HG03139 (cell line): ENCODE measurements at regions not wholly inside any gene's neighbourhood (a gene's known extent, or its start where the extent isn't known, plus 50 kb on each side); places are given as distances from the start of the nearest gene placed in this dataset.
"Not testable (repeated sequence)": the region's sequence is repeated elsewhere in the genome, so short reads cannot be mapped to it uniquely, and the experiment has no call there.

Source experiments
- ATAC-seq: cut with Tn5 transposase; IDR thresholded peaks from one replicate; pipeline ENCODE4 v1.9.1; 2021; ENCODE audit not compliant: unreplicated experiment

DNA sequence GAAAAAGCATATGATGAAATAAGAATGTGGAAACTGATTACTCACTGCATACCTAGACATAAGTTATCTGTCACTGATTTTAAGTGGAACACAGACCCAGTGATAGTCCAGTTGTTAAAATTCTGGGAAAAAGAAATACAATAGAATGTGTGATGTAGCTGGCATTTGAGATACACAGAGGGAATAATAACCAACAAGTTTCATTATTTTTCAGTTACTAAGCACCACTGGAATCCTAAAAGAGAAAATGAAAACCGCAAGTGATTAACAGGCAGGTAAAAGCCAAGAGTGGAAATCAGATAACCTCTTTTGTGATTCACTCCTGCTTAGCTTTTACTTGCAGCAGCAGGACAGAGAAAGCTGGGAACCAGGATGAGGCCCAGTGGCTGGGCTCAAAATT, 994.0 kb upstream of the SEMA6A start:
- no peak for ATAC-seq

DNA sequence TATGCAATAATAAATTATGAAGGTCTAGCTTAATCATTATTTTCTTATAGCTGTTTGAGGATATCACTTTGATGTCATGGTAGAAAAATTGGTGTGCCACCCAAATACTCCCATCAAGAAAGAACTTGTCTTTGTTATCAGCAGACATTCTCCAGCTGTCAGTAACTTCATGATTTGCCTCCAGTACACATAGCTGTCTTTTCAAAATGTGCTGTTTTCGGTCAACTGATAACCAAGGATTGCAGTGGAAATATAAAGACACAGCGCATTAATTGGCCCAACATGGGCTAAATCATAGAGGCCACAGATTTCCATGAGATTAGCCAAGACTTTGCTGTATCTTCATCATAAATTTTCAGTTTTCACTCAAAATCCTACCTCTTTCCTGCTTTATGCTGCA, 993.5 kb upstream of the SEMA6A start:
- no peak for ATAC-seq

DNA sequence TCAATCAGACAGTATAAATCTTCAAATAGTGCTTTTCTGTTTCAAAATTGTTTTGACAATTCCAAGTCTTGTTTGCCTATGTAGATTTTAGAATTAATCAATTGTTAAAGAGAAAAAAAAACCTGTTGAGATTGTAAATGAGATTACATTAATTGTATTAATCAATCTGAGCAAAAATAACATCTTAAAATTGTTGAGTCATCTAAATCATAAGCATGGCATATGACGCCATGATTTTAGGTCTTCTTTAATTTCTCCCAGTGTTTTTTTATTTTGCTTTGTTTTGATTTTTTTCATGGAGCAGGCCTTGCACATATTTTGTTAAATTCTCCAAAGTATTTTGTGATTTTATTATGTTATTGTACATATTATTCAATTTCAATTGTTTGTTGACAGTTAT, 988.0 kb upstream of the SEMA6A start:
- ATAC-seq: no peak

DNA sequence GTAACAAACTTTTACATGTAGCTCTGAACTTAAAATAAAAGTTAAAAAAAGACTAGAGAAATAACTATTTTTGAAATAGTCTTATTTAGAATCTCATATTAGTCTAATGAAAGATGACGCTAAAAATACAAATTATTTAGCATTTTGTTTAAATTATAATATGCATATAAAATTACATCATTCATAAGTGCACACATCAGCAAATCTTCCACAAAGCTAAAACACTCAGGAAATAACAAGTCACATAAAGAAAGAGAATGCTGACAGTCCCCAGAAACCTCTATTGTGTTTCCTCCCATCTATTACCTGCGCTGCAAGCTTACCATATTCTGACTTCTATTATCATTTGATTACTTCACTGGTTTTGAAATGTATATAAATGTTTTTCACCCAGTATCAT, 986.9 kb upstream of the SEMA6A start:
- ATAC-seq: no peak

DNA sequence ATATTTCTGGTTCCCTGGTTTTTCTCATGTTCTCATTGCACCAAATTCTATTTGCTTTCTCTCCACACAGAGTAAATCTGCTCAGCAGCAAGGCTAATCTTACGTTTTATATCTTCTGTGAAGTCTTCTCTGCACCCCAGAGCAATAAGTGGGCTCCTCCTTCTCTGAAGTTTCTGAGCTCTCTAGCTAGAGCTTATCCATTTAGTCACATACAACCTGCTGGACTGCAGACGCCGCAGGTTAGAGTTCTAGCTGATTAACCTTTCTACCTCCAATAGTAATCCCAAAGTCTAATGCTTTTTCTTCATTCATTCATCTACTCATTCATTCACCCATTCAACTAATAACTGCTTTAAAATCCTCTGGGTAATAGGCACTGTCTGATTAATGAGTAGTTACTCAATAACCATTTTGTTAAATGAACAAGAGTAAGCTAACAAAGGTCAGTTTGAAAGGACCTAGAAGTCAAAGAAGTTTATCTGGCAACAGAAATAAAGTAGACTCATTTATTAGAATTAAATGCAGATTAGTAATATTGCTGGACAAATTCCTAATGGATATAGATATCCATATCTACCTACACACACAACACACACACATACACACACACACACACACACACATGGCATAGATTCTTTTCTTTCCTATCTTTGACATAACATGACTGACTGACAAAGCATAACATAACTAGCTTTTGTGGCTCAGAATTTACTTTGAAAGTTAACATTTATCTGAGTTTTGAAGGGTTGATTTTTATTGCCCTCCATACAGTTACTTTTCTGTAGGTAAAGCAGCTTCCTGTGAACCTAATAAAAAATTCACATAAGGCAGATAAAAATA, 984.6 kb upstream of the SEMA6A start:
- no peak for ATAC-seq

DNA sequence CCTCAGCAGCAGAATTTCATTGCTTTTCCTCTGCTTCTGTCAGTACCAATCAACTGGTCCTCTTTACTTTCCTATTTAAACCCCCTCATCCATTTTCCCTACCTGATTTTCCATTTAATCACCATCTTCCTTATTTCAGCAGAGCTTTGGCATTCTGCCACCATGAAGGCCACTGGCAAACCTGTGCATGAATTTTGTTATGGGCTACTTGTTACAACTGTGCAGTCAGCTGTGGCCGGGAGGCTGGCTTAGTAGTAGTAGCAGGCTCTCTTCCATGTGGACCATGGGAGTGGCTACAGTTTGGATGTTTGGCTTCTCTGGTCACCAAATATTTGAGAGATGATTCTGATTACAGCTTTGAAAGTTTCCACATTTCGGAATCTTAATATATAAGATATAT, 976.6 kb upstream of the SEMA6A start:
- ATAC-seq: no peak

DNA sequence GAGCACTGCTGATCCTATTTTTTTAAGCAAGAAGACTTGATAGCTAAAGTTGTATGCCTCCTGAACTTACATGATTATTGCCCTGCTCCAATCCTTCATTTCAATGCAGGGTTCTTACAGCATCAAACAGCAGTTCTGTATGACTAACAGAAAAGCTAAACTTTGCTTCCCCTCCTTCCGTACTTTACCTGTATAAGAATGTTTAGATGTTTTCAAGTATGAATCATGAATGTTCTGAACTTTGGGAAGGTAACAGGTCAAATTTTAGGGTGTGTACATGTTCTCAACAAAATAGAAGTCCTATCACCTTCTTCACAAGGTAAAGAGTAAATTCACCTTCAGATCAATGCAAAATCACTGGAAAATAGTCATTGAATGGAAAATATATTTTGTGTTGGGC, 972.6 kb upstream of the SEMA6A start:
- ATAC-seq: no peak

DNA sequence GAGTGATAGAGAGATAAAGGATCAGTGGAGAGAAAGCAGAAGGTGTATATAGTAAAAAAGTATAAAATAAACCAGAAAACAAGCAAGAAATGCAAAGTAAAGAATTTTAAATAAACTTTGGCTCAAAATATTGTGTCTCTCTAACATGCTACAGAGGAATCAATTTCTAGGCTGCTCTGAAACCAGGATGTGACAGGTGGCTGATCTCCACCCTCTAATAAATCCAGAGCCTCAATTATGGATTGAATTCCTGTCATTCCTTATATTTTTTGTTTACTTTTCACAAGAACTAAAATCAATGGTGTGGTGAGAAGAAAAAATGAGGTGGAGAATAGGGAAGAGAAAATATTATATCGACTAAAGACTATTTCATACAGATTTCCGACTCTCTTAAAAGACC, 965.1 kb upstream of the SEMA6A start:
- ATAC-seq: no peak

DNA sequence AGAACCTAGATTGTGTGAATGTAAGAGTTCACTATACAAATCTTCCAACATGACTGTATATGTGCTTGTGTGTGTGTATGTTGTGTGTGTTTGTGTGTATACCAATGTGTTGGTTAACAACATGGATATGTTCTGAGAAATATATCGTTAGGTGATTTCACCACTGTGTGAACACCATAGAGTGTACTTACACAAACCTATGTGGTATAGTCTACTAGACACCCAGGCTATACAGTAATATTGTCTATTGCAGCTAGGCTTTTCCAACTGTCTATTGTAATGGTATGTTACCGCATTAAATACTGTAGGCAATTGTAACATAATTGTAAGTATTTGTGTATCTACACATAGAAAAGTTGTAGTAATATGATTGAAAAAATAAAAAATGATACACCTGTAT, 959.2 kb upstream of the SEMA6A start:
- ATAC-seq: no peak

DNA sequence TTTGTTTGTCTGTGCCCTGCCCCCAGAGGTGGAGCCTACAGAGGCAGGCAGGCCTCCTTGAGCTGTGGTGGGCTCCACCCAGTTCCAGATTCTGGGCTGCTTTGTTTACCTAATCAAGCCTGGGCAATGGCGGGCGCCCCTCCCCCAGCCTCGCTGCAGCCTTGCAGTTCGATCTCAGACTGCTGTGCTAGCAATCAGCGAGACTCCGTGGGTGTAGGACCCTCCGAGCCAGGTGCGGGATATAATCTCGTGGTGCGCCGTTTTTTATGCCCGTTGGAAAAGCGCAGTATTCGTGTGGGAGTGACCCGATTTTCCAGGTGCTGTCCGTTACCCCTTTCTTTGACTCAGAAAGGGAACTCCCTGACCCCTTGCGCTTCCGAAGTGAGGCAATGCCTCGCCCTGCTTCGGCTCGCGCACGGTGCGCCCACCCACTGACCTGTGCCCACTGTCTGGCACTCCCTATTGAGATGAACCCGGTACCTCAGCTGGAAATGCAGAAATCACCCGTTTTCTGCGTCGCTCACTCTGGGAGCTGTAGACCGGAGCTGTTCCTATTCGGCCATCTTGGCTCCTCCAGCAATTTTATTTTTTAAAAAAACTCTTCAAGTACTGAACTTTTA, 958.5 kb upstream of the SEMA6A start:
- ATAC-seq: not testable (repeated sequence)

DNA sequence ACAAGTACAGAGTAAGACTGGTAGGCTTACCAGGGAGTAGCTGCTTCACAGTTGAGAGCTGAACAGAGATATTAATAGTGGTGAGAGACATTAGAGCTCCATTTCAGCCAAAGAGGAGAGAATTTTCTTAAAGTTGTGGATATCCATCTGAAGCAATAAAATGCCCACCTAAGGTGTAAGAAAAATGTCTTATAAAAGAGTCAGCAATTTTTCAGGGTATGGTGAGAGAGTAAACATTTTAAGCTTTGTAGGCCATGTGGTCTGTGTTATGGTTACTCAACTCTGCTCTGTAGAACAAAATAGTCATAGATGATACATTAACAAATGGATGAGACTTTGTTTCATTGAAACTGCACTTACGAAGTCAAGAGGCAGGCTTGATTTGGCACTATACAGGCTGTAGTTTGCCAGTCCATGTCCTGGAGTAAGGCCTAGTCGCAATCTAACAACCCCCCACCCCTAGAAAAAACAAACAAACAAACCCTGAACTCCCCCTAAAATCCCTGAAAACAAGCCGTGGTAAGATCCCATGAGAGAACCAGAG, 945.4 kb upstream of the SEMA6A start:
- no peak for ATAC-seq

DNA sequence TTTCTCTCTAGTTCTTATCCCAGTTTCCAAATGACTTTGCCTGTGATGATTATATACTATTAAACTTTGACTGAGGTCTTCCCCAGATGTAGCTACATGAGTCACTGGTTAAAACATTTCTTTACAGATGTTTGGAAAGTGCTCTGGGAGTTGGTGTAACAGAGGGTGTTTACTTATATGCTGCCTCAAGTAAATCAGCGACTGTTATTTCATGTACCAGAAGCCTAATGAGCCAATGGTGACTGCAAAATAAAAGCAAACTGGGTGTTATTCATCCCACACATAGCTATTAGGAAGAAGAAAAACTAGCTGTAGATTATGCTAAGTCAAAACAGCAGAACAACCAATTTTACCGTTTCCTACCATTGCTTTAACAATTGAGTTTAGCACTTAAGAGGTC, 929.7 kb upstream of the SEMA6A start:
- ATAC-seq: no peak

DNA sequence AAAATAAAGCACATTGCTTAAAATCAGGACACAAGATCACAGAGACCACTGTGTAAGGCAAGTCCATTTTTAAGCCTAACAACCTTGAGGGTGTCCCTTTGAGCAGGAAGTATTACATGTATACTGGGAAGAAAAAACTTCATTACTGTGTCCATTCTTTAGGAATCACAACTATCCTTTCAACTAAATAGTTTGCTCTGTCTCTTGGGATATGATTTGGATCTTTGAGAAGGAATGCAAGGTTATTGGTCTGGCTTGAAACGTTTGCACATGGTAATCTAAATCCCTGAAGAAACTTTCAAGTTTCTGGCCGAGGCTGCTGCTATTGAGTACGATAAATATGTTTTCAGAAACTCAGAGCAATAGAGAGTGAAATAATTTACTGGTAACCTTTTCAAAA, 923.0 kb upstream of the SEMA6A start:
- ATAC-seq: no peak

DNA sequence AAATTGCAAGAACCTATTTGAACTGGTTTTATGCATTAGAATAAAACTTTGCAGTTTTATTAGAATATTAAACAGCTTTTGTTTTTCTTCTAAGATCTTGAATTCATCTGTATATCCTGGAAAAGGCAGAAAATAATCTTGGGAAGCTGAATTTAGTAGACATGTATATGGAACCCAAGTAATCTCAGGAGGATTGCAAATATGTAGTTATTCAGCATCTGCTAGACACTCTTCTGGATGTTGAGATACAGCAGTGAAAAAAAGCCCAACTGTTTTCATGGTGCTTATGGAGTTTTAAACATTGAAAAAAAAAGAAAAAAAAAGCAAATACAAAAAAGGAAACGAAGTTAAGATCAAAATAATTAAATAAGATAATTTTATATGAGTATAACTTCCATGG, 922.2 kb upstream of the SEMA6A start:
- ATAC-seq: no peak

DNA sequence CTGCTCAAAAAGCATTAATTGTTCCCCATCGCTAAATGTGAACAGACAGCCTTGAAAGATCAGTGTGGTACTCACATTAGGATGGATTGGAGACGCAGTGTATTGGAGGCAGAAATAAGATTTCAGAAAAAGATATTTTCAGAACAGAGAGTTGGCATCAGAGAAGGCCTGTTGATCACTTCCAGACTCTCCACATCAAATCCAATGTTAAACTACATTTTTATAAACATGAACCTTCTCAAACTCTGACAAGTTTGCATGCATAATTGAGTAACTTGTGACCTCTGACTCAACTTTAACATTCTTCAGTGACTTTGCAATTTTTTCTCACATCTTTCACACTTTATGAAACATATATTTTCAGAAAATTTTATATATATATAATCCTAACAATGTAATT, 919.6 kb upstream of the SEMA6A start:
- ATAC-seq: no peak

DNA sequence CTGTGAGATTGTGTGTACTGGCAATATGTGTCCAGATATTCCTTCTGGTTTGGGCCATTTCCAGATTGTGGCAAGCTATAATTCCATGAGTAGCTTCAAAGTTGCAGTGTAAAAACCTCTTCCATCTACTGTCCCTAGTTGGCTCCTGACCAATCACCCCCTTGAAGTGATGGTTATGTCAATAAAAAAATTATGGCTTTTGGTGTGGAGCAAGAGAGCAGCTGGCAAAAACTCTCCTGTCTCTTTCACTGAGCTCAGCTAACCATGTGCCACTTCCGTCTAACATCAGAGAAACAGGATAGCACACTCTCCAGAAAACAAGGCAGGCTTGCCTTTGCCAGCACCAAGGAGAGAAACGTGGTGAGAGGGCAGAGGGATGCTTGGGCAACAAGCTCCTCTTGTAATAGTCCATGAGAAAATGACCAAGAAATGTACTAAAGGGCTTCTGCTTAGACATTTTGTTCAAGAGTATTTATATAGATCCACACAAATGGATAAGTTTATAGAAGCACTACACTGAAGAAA, 914.4 kb upstream of the SEMA6A start:
- no peak for ATAC-seq

DNA sequence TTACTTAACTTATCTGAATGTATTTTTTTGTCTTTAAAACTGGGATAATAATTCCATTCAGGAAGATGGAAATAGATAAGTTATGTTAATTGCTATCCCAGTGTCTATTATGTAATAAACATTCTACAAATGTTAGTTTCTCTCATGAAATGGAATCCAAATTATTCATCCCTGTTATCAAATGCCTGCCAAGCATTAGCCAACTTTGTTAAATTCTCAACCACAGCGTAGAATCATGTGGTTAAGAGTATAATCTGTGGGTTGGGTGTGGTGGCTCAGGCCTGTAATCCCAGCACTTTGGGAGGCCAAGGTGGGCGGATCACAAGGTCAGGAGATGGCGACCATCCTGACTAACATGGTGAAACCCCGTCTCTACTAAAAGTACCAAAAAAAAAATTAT, 912.9 kb upstream of the SEMA6A start:
- no peak for ATAC-seq

DNA sequence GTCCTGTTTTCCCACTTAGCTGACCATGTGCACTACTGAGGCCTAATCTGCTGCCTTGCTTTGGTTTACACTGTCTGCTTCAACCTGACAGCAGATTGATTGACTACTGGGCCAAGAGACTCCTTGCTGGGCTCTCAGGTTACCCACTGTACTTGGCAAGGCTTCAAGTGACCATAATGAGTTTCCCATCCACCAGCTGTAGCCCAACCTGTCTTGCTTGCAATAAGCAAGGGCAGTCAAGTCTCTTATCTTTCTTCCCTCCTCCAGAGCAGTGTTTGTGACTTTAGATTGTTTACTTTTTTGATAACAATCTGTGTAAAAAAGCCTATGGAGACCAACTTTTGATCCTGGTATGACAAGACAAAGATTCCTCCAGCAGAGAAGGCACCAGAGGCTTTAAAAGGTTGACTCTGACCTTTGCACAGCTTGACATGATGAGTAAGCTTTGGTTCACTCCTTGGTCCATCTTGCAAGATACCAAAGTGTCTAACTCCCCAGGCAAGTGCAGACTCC, 912.3 kb upstream of the SEMA6A start:
- ATAC-seq: no peak

DNA sequence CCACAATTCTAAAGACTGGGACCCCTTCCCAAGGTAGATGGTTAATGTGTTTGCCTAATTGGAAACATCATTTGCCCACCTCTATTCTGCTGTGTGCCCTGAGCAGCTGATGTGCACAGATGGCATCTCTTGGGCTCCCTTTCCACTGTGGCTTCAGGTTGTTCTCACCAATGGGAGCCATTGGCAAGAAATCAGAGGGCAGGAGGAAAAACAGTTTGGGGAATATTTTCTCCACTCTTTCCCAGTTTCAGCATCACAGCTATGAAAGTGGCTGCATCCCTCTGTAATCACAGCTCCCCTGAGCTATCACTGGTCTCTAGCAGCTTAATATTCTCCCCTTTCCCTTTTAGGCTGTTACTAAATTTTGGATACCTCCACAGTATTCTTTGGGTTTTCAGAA, 911.6 kb upstream of the SEMA6A start:
- ATAC-seq: no peak

DNA sequence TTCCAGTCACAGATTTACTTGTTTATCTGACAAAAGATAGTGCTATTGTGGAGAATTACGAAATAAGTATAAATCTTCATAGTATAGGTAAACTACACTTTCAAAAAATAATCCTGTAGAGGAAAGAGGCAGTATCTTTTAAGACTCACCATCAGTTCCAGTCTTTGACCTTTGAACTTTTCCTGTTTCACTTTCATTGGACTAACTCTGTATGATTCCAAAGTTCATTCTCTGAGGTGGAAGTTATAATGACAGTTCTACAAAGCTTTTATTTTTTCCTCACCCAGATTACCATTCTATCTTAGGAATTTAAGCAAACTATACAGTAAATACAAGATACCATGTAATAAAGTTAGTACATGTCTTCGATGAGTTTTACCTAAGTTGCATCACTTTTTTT, 901.3 kb upstream of the SEMA6A start:
- no peak for ATAC-seq

DNA sequence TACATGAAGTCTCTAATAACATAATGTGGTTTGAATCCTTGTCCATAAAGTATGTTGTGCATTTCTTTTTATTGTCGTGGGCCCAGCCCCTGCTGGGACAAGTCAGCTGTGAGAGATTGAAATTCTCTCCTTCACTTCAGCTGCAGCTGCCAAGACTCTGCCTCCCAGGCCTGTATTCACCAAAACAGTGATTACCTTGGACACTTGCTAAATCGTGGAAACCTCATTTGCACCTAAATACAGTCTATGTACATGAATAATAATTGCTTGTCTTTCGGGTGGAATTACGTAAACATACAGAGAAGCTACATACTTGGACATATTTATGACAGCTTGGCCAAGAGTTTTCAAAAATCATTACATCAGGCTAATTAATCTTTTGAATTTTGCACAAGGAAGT, 898.5 kb upstream of the SEMA6A start:
- ATAC-seq: no peak
